Fibroblast of villous mesenchyme (primary cell): ENCODE measurements at regions not wholly inside any gene's neighbourhood (a gene's known extent, or its start where the extent isn't known, plus 50 kb on each side); places are given as distances from the start of the nearest gene placed in this dataset.
A peak's percentile ranks its signal among the peaks of the same experiment; 100 is the strongest.

Source experiments
- DNase-seq: peaks from one replicate; pipeline ENCODE4 v3.0.0-alpha.2; 2010; ENCODE audit warnings: low read depth
- H3K4me3 ChIP-seq: 2 replicates; pipeline ENCODE4 v1.5.1; 2011; ENCODE audit warnings: low read depth, mild to moderate bottlenecking, low read length
- TF ChIP-seq, protein P1 (sequence below): IDR thresholded peaks from 2 replicates; pipeline ENCODE4 v1.5.1; 2012; ENCODE audit warnings: low read depth, mild to moderate bottlenecking, low read length; ENCODE audit not compliant: insufficient read depth

GRCh38 chr5:176727983-176728675, 80.8 kb downstream of the TSPAN17 start:
- TF ChIP-seq, protein P1, sequence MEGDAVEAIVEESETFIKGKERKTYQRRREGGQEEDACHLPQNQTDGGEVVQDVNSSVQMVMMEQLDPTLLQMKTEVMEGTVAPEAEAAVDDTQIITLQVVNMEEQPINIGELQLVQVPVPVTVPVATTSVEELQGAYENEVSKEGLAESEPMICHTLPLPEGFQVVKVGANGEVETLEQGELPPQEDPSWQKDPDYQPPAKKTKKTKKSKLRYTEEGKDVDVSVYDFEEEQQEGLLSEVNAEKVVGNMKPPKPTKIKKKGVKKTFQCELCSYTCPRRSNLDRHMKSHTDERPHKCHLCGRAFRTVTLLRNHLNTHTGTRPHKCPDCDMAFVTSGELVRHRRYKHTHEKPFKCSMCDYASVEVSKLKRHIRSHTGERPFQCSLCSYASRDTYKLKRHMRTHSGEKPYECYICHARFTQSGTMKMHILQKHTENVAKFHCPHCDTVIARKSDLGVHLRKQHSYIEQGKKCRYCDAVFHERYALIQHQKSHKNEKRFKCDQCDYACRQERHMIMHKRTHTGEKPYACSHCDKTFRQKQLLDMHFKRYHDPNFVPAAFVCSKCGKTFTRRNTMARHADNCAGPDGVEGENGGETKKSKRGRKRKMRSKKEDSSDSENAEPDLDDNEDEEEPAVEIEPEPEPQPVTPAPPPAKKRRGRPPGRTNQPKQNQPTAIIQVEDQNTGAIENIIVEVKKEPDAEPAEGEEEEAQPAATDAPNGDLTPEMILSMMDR, result no peak
- no peak for DNase-seq
- H3K4me3 ChIP-seq, result no peak overlapping the region

GRCh38 chr5:176728831-176729251, 81.5 kb upstream of the UNC5A start:
- H3K4me3 ChIP-seq, result no peak overlapping the region
- TF ChIP-seq, protein P1, result no peak

DNA sequence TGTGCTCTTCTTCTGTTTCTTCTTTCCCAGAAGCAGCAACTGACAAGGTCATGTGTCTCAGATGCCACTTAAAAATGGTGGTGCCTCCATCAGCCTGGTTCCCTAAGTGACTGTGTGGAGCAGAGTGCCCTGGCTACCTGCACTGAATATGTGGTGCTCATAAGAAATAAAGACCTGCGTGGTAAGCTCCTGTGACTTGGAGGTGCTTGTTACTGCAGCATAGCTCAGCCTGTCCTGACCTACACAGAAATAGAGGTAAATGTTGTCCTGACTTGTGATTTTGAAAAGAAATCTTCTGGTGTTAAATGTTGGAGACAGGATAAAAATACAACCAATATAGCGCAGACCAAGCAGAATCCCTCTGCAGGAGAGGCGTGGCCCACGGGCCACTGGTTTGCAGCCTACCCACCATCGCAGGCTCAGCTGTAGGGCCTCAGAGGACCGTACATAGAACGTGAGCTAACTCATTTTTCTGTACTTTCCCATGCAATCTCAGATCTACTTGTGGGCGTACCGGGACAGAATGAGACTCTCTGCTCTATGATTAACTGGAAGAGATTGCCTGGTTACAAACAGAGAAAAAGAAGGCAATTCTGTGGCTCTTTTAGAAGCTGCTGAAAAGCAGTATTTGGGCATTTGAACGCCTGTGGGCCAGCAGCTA, 79.4 kb upstream of the UNC5A start:
- TF ChIP-seq, protein P1, result no peak
- DNase-seq, result no peak
- no peak overlapping the region for H3K4me3 ChIP-seq

More at GRCh38 chr5:176728831-176729251, 81.5 kb upstream of the UNC5A start:
- no peak for DNase-seq

DNA sequence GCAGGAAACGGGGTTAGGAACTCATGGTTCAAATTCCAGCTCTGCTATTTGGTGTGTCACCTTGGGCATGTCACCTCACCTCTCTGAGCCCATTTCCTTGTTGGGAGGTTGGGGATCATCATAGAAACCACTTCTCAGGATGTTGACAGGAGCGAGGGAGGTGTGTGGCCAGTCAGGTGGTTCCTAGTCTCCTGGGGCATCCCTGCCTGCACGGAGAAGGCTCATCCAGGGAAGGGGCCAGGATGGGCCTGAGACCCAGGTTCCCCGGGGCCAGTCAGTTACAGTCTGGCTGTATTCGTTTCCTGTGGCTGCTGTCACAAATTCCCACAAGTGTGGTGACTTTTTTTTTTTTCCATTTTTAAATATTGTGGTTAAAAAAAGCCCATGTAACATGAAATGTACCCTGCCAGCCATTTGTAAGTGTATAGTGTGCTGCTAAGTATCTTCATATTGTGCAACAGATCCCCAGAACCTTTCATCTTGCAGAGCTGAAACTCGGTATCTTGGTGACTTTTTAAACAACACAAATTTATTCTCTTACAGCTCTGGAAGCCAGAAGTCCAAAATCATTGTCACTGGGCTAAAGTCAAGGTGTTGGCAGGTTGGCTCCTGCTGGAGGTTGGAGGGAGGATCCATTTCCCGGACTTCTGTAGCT, 78.7 kb upstream of the UNC5A start:
- no peak overlapping the region for H3K4me3 ChIP-seq
- TF ChIP-seq, protein P1, result no peak
- DNase-seq, result peak; percentile 2

- DNase-seq, result no peak
- no peak overlapping the region for H3K4me3 ChIP-seq
- TF ChIP-seq, protein P1, result no peak
Measured at GRCh38 chr5:176732306-176732705, 78.1 kb upstream of the UNC5A start.

DNA sequence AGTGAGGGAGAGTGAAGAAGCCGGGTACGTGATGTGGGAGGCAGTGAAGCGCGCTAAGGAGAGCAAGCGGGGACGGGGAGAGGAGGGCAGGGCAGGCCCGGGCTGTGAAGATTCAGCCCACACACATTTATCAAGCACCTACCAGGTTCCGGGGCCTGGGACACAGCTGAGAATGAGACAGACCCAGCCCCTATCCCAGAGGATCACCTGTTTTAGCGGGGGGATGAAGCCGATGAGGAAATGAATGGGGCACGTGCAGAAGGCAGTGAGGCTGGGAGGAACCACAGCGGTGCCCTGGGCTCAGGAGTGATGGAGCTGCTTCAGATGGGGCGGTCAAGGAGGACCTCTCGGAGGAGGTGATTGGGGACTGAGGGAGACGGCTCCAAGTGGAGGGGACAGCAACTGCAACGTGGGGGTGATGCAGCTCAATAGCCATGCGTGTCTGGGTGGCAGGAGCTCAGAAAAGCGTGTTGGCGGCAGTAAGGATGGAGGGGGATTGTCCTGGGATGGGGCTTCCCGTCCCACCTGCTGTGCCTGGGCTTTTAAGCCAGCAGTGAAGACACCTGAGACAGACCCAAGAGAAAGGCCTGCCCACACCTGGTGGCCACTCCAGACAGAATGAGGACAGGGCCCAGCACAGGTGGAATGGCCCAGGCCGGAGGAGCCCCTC, 77.5 kb upstream of the UNC5A start:
- TF ChIP-seq, protein P1, result no peak
- no peak for DNase-seq
- no peak overlapping the region for H3K4me3 ChIP-seq
